PC-9 (cell line): ENCODE measurements at regions not wholly inside any gene's neighbourhood (a gene's known extent, or its start where the extent isn't known, plus 50 kb on each side); places are given as distances from the start of the nearest gene placed in this dataset.

ENCODE experiments used
- BruUV-seq: library from RNA; stranded (reverse); fragments of 400-500 nt; replicated peaks from 2 replicates; lab custom pipeline; 2021; lab: Mats Ljungman, UMichigan
- CTCF ChIA-PET: fragments of 300-600 bp; sonication (Branson Sonifier 250); formaldehyde crosslinking; loops from one replicate; lab custom pipeline; 2022; ENCODE audit warnings: antibody characterized with exemption; lab: Charles Lee
- POLR2A ChIA-PET: fragments of 300-600 bp; sonication (Branson Sonifier 250); formaldehyde crosslinking; loops from one replicate; lab custom pipeline; 2022; ENCODE audit warnings: antibody characterized with exemption; ENCODE audit not compliant: unreplicated experiment; lab: Charles Lee
- DNase-seq, 2 experiments: peaks; one replicate each; pipeline versions ENCODE4 v3.0.0 to v3.0.0-alpha.2; 2015 to 2022; ENCODE audit warnings: mixed read lengths in 1 of 2
- H2AFZ ChIP-seq: fragments of 200-600 bp; sonication (generic); 2 replicates; pipeline ENCODE4 v1.8.1; 2017; ENCODE audit warnings: antibody characterized with exemption
- H3F3A ChIP-seq: fragments of 200-600 bp; sonication (generic); 2 replicates; pipeline ENCODE4 v1.8.1; 2017; ENCODE audit warnings: antibody characterized with exemption, mild to moderate bottlenecking, low read depth; ENCODE audit not compliant: insufficient read depth
- H3K27ac ChIP-seq: fragments of 200-600 bp; sonication (generic); 2 replicates; pipeline ENCODE4 v1.6.1; 2016; ENCODE audit warnings: mixed run types
- H3K27me3 ChIP-seq: fragments of 200-600 bp; sonication (generic); 2 replicates; pipeline ENCODE4 v1.6.1; 2016; ENCODE audit warnings: low read depth, mixed run types; ENCODE audit not compliant: insufficient read depth
- H3K36me3 ChIP-seq: fragments of 200-600 bp; sonication (generic); 2 replicates; pipeline ENCODE4 v1.6.1; 2016; ENCODE audit warnings: low read depth, mixed run types
- H3K4me1 ChIP-seq: fragments of 200-600 bp; sonication (generic); replicated peaks from 2 replicates; pipeline ENCODE4 v1.6.1; 2016; ENCODE audit warnings: mixed run types; ENCODE audit not compliant: insufficient read depth
- H3K4me2 ChIP-seq: fragments of 200-600 bp; sonication (generic); 2 replicates; pipeline ENCODE4 v1.6.1; 2017; ENCODE audit warnings: mixed run types
- H3K4me3 ChIP-seq: fragments of 200-600 bp; sonication (generic); 2 replicates; pipeline ENCODE4 v1.6.1; 2016; ENCODE audit warnings: mixed run types
- H3K79me2 ChIP-seq: fragments of 200-600 bp; sonication (generic); 2 replicates; pipeline ENCODE4 v1.6.1; 2017; ENCODE audit warnings: low read depth, mixed run types
- H3K9me2 ChIP-seq: fragments of 200-600 bp; sonication (generic); 2 replicates; pipeline ENCODE4 v1.8.1; 2017; ENCODE audit warnings: mild to moderate bottlenecking; ENCODE audit not compliant: insufficient read depth
- H3K9me3 ChIP-seq: fragments of 200-600 bp; sonication (generic); 2 replicates; pipeline ENCODE4 v1.8.1; 2016; ENCODE audit warnings: low read depth; ENCODE audit not compliant: insufficient read depth
- H4K20me1 ChIP-seq: fragments of 200-600 bp; sonication (generic); 2 replicates; pipeline ENCODE4 v1.8.1; 2017; ENCODE audit not compliant: insufficient read depth
- CTCF ChIP-seq: fragments of 200-600 bp; sonication (generic); conservative IDR thresholded peaks from 2 replicates; pipeline ENCODE4 v1.6.1; 2017; ENCODE audit warnings: mixed run types, antibody characterized with exemption, mild to moderate bottlenecking, moderate library complexity
- EZH2 ChIP-seq: fragments of 200-600 bp; sonication (generic); IDR thresholded peaks from 2 replicates; pipeline ENCODE4 v1.8.0; 2017; ENCODE audit warnings: antibody characterized with exemption, low read depth
- intact Hi-C: fragments of 100-400 bp; cut with micrococcal nuclease; formaldehyde crosslinking; loops from one replicate; pipeline ENCODE4 v1.10.0; 2022; ENCODE audit not compliant: unreplicated experiment

DNA sequence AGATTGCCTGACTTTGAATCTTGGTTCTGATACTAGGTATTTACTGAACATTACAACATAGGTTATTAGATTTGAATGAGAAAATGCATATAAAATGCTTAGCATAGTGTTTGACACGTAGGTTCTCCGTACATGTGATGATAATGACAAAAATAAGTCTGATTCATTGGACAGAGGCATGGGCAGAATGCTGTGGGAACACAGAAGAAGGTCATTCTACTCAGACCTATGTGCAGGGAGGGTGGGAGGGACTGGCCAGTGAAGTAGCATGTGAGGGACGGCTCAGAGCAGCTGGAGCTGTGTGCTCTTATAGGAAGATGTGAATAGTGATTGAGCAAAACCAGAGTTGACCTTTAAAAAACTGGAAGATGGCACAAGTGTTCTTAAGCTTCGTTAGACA lies 256.8 kb upstream of the RAG2 start:
- Histone ChIP-seq H3F3A (no peaks in the 10 kb centered on the region), H2AFZ (no peak overlapping the region), H3K4me3 (no peak overlapping the region), H3K27ac (no peak overlapping the region), H3K4me2 (no peak overlapping the region), H3K79me2 (no peaks in the 10 kb centered on the region), H4K20me1 (no peaks in the 10 kb centered on the region), H3K4me1 (no peaks in the 10 kb centered on the region), H3K36me3 (no peaks in the 10 kb centered on the region), H3K27me3 (no peaks in the 10 kb centered on the region), H3K9me3 (no peaks in the 10 kb centered on the region), H3K9me2 (no peaks in the 10 kb centered on the region)
- ChIA-PET CTCF (no interaction called here), POLR2A (no interaction called here)
- no peak for DNase-seq
- intact Hi-C loops, result no loop called here
- BruUV-seq, result no TSS peak
- TF ChIP-seq EZH2, result no peak
- TF ChIP-seq CTCF, result no peak

GRCh38 chr11:36848660-36849059 lies 250.6 kb upstream of the RAG2 start:
- CTCF ChIA-PET, result interaction anchor here (0.7 kb wide), 1 partner anchor 102 kb away, joined by 8 read pairs; no protein-coding TSS in a partner anchor
- no peak for TF ChIP-seq EZH2
- no peak for TF ChIP-seq CTCF
- no peaks in the 10 kb centered on the region for H3K9me3 ChIP-seq

GRCh38 chr11:36840378-36840777 lies 242.3 kb upstream of the RAG2 start:
- H3K9me2 ChIP-seq, result no peaks in the 10 kb centered on the region
- H3K4me3 ChIP-seq, result no peak overlapping the region
- H3F3A ChIP-seq, result no peaks in the 10 kb centered on the region
- H2AFZ ChIP-seq, result no peak overlapping the region
- no peaks in the 10 kb centered on the region for H3K36me3 ChIP-seq
- no peaks in the 10 kb centered on the region for H3K4me1 ChIP-seq
- no peak overlapping the region for H3K4me2 ChIP-seq
- TF ChIP-seq EZH2 (no peak), CTCF (no peak)
- intact Hi-C loops, result no loop called here
- ChIA-PET CTCF (no interaction called here), POLR2A (no interaction called here)
- H3K27me3 ChIP-seq, result 0 out of 2 replicates have a peak, but pooled peaks cover 5% of the 10 kb centered on the region
- H3K79me2 ChIP-seq, result no peaks in the 10 kb centered on the region
- BruUV-seq, result no TSS peak
- no peaks in the 10 kb centered on the region for H3K9me3 ChIP-seq
- no peak for DNase-seq
- no peaks in the 10 kb centered on the region for H4K20me1 ChIP-seq
- H3K27ac ChIP-seq, result no peak overlapping the region

More at GRCh38 chr11:36848660-36849059, 250.6 kb upstream of the RAG2 start:
- no TSS peak for BruUV-seq
- POLR2A ChIA-PET, result no interaction called here
- intact Hi-C loops, result no loop called here
- no peak overlapping the region for H3K4me3 ChIP-seq
- H3K27me3 ChIP-seq, result 0 out of 2 replicates have a peak, but pooled peaks cover 5% of the 10 kb centered on the region
- H3K4me2 ChIP-seq, result no peak overlapping the region
- H2AFZ ChIP-seq, result no peak overlapping the region
- H3F3A ChIP-seq, result no peaks in the 10 kb centered on the region
- H3K27ac ChIP-seq, result no peak overlapping the region
- no peaks in the 10 kb centered on the region; the same call in 1 of the 2 replicates for H4K20me1 ChIP-seq
- H3K4me1 ChIP-seq, result no peaks in the 10 kb centered on the region
- no peaks in the 10 kb centered on the region for H3K9me2 ChIP-seq
- H3K79me2 ChIP-seq, result no peaks in the 10 kb centered on the region
- no peaks in the 10 kb centered on the region for H3K36me3 ChIP-seq
- no peak for DNase-seq
